ENCODE measurements at regions not wholly inside any gene's neighbourhood (a gene's known extent, or its start where the extent isn't known, plus 50 kb on each side); places are given as distances from the start of the nearest gene placed in this dataset.

DNA sequence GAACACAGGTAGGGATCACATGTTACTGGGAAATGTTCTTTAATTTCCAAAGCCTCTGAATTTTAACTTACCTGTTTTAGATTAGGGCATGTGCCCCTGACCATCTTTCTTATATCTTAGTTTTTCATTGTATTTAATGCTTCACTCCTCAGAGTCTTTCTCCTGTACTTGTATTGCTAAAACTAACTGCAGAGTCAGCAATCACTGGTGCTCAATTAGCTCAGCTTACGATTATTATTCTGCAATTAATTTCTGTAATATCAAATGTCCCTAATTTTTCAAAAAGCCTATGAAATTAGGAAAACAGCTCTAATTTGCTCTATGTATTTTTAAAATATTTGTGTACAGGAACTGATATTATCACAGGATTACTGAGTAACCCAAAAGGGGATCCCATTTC, 693.2 kb upstream of the SLC8A1 start:
- no peak for TF ChIP-seq EZH2 (IDR thresholded peaks at IDR 0.05; ENCODE audit: low read depth)
- TF ChIP-seq, protein P1, sequence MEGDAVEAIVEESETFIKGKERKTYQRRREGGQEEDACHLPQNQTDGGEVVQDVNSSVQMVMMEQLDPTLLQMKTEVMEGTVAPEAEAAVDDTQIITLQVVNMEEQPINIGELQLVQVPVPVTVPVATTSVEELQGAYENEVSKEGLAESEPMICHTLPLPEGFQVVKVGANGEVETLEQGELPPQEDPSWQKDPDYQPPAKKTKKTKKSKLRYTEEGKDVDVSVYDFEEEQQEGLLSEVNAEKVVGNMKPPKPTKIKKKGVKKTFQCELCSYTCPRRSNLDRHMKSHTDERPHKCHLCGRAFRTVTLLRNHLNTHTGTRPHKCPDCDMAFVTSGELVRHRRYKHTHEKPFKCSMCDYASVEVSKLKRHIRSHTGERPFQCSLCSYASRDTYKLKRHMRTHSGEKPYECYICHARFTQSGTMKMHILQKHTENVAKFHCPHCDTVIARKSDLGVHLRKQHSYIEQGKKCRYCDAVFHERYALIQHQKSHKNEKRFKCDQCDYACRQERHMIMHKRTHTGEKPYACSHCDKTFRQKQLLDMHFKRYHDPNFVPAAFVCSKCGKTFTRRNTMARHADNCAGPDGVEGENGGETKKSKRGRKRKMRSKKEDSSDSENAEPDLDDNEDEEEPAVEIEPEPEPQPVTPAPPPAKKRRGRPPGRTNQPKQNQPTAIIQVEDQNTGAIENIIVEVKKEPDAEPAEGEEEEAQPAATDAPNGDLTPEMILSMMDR (conservative IDR thresholded peaks at IDR 0.05): no peak
- Histone ChIP-seq H2AFZ (no peak overlapping the region), H3K36me3 (ENCODE audit: low read depth) (no peaks in the 10 kb centered on the region), H3K9me3 (ENCODE audit: insufficient read depth, low read depth) (no peaks in the 10 kb centered on the region), H3K27ac (no peak overlapping the region), H3F3A (ENCODE audit: insufficient read depth, low read depth) (no peaks in the 10 kb centered on the region), H3K4me3 (no peak overlapping the region), H3K27me3 (ENCODE audit: insufficient read depth, low read depth) (no peaks in the 10 kb centered on the region), H3K4me1 (replicated peaks; ENCODE audit: insufficient read depth) (no peaks in the 10 kb centered on the region), H4K20me1 (ENCODE audit: insufficient read depth) (no peaks in the 10 kb centered on the region), H3K79me2 (ENCODE audit: low read depth) (no peaks in the 10 kb centered on the region), H3K9me2 (ENCODE audit: insufficient read depth) (no peaks in the 10 kb centered on the region), H3K4me2 (no peak overlapping the region)
- CTCF ChIA-PET: no interaction called here
- no peak for DNase-seq
- BruUV-seq (replicated peaks): no TSS peak
- intact Hi-C loops (cut with micrococcal nuclease; ENCODE audit: unreplicated experiment): no loop called here
- POLR2A ChIA-PET (ENCODE audit: unreplicated experiment): no interaction called here

DNA sequence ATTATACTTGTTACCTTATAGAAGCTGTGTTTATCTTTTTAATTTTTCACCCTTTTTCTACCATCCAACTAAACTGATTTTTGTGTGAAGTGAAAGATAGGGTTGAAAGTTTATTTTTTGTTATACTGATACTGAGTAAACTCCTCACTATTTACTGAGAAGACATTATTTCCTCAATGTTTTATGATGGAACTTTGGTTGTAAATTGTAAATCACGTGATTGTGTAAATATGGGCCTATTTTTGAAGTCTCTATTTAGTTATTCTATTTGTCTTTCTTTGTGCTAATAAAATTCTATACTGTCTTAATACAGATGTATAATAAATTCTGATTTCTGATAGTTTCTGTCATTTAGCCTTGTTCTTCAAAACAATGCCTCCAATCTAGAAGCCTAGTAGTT, 697.2 kb upstream of the SLC8A1 start:
- ChIA-PET POLR2A (ENCODE audit: unreplicated experiment) (no interaction called here), CTCF (no interaction called here)
- BruUV-seq (replicated peaks): no TSS peak
- no peaks in the 10 kb centered on the region for H4K20me1 ChIP-seq (ENCODE audit: insufficient read depth)
- H3K9me3 ChIP-seq (ENCODE audit: insufficient read depth, low read depth): no peaks in the 10 kb centered on the region
- no peaks in the 10 kb centered on the region for H3K9me2 ChIP-seq (ENCODE audit: insufficient read depth)
- no peak overlapping the region for H3K4me2 ChIP-seq
- intact Hi-C loops (cut with micrococcal nuclease; ENCODE audit: unreplicated experiment): no loop called here
- DNase-seq: no peak
- H2AFZ ChIP-seq: no peak overlapping the region
- no peaks in the 10 kb centered on the region for H3K36me3 ChIP-seq (ENCODE audit: low read depth)
- no peaks in the 10 kb centered on the region for H3K27me3 ChIP-seq (ENCODE audit: insufficient read depth, low read depth)
- no peak overlapping the region for H3K27ac ChIP-seq
- H3F3A ChIP-seq (ENCODE audit: insufficient read depth, low read depth): no peaks in the 10 kb centered on the region
- H3K4me1 ChIP-seq (replicated peaks; ENCODE audit: insufficient read depth): no peaks in the 10 kb centered on the region
- H3K79me2 ChIP-seq (ENCODE audit: low read depth): no peaks in the 10 kb centered on the region
- no peak for TF ChIP-seq EZH2 (IDR thresholded peaks at IDR 0.05; ENCODE audit: low read depth)
- TF ChIP-seq, protein P1 (conservative IDR thresholded peaks at IDR 0.05): no peak
- no peak overlapping the region for H3K4me3 ChIP-seq

DNA sequence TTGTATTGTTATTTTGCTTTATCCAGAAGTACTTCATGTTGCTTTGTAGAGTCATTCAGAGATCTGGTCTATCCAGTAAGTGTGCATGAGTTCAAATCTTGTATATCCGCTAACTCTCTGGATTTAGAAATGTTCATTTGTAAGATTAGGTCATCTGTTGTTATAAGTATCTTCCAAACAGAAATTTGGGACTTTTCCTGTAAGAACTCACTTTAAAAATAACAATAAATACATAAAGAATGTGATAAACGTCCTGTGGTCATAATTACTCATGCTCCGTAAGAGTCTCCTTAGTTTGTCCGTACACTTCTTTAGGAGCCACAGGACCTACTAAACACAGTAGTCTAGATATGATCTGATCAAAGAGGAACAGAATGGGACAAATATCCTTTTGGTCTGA, 699.9 kb upstream of the SLC8A1 start:
- DNase-seq: no peak
- H3K4me3 ChIP-seq: no peak overlapping the region
- no peaks in the 10 kb centered on the region for H3K9me3 ChIP-seq (ENCODE audit: insufficient read depth, low read depth)
- no peaks in the 10 kb centered on the region for H3K27me3 ChIP-seq (ENCODE audit: insufficient read depth, low read depth)
- H4K20me1 ChIP-seq (ENCODE audit: insufficient read depth): no peaks in the 10 kb centered on the region
- no peaks in the 10 kb centered on the region for H3F3A ChIP-seq (ENCODE audit: insufficient read depth, low read depth)
- H3K27ac ChIP-seq: no peak overlapping the region
- no peaks in the 10 kb centered on the region for H3K4me1 ChIP-seq (replicated peaks; ENCODE audit: insufficient read depth)
- POLR2A ChIA-PET (ENCODE audit: unreplicated experiment): no interaction called here
- H3K36me3 ChIP-seq (ENCODE audit: low read depth): no peaks in the 10 kb centered on the region
- no peaks in the 10 kb centered on the region for H3K9me2 ChIP-seq (ENCODE audit: insufficient read depth)
- H3K4me2 ChIP-seq: no peak overlapping the region
- TF ChIP-seq, protein P1 (conservative IDR thresholded peaks at IDR 0.05): no peak
- no peak for TF ChIP-seq EZH2 (IDR thresholded peaks at IDR 0.05; ENCODE audit: low read depth)
- no peaks in the 10 kb centered on the region for H3K79me2 ChIP-seq (ENCODE audit: low read depth)
- no peak overlapping the region for H2AFZ ChIP-seq
- no TSS peak for BruUV-seq (replicated peaks)
- CTCF ChIA-PET: no interaction called here
- intact Hi-C loops (cut with micrococcal nuclease; ENCODE audit: unreplicated experiment): no loop called here

Data from PC-9 (cell line).